ENCODE measurements at regions not wholly inside any gene's neighbourhood (a gene's known extent, or its start where the extent isn't known, plus 50 kb on each side); places are given as distances from the start of the nearest gene placed in this dataset.
A peak's percentile ranks its signal among the peaks of the same experiment; 100 is the strongest.

GRCh38 chr4:129622566-129622965 lies 526.6 kb downstream of the C4orf33 start:
- H3K4me2 ChIP-seq (ENCODE audit: insufficient read depth, low read length, poor library complexity, severe bottlenecking): no peak overlapping the region
- no peaks in the 10 kb centered on the region for H3K4me1 ChIP-seq (ENCODE audit: control insufficient read depth in 2 of 2, insufficient read depth in 1 of 2, low read depth in 1 of 2, low read length in 2 of 2)
- H3K79me1 ChIP-seq (ENCODE audit: low read depth, low read length): no peaks in the 10 kb centered on the region
- no peak overlapping the region for H3K23ac ChIP-seq (ENCODE audit: low read depth, low read length, poor library complexity)
- no peak overlapping the region for H3K27ac ChIP-seq (replicated peaks; ENCODE audit: low read length)
- H3K4ac ChIP-seq (ENCODE audit: low read length): no peak overlapping the region
- H2AK5ac ChIP-seq (ENCODE audit: low read depth, low read length): no peak overlapping the region
- H4K91ac ChIP-seq (ENCODE audit: low read depth, low read length, poor library complexity): no peak overlapping the region
- no peak overlapping the region for H3K14ac ChIP-seq (ENCODE audit: low read length)
- no peaks in the 10 kb centered on the region for H3K27me3 ChIP-seq (ENCODE audit: control insufficient read depth in 3 of 3, insufficient read depth in 3 of 3, low read depth in 1 of 3, low read length in 3 of 3)
- no peak overlapping the region for H2BK120ac ChIP-seq (ENCODE audit: low read depth, low read length)
- H3K9ac ChIP-seq (ENCODE audit: low read depth, low read length, poor library complexity): no peak overlapping the region
- H2AFZ ChIP-seq (ENCODE audit: low read length): no peak overlapping the region
- WGBS, 2 donors (ENCODE audit: extremely low coverage in 2 of 2, insufficient read length in 2 of 2, insufficient replicate concordance in 1 of 2): no CpG with 5 or more reads among the region's 2 CpGs
- H3K18ac ChIP-seq (ENCODE audit: low read length): no peak overlapping the region
- H2BK5ac ChIP-seq (ENCODE audit: low read length): no peak overlapping the region
- no peak overlapping the region for H4K8ac ChIP-seq (ENCODE audit: low read depth, low read length)
- H3K4me3 ChIP-seq (ENCODE audit: low read length in 2 of 2): no peak overlapping the region
- no peaks in the 10 kb centered on the region for H3K9me3 ChIP-seq (replicated peaks in 1 of 2; ENCODE audit: control insufficient read depth in 2 of 2, insufficient read depth in 1 of 2, low read depth in 1 of 2, low read length in 2 of 2)
- no peak overlapping the region for H2BK15ac ChIP-seq (ENCODE audit: low read length)
- H3K36me3 ChIP-seq (replicated peaks in 1 of 2; ENCODE audit: control insufficient read depth in 2 of 2, insufficient read depth in 2 of 2, low read length in 2 of 2): no peaks in the 10 kb centered on the region
- DNase-seq (ENCODE audit: low spot score): no peak
- H2BK12ac ChIP-seq (ENCODE audit: low read length): no peak overlapping the region

- H2AK5ac ChIP-seq (ENCODE audit: low read depth, low read length): no peak overlapping the region
- H4K91ac ChIP-seq (ENCODE audit: low read depth, low read length, poor library complexity): no peak overlapping the region
- H3K79me1 ChIP-seq (ENCODE audit: low read depth, low read length): no peaks in the 10 kb centered on the region
- no peak overlapping the region for H2AFZ ChIP-seq (ENCODE audit: low read length)
- H3K4me1 ChIP-seq (ENCODE audit: control insufficient read depth in 2 of 2, insufficient read depth in 1 of 2, low read depth in 1 of 2, low read length in 2 of 2): no peaks in the 10 kb centered on the region
- no peak overlapping the region for H3K18ac ChIP-seq (ENCODE audit: low read length)
- H3K23ac ChIP-seq (ENCODE audit: low read depth, low read length, poor library complexity): no peak overlapping the region
- no peaks in the 10 kb centered on the region for H3K27me3 ChIP-seq (ENCODE audit: control insufficient read depth in 3 of 3, insufficient read depth in 3 of 3, low read depth in 1 of 3, low read length in 3 of 3)
- H3K9ac ChIP-seq (ENCODE audit: low read depth, low read length, poor library complexity): no peak overlapping the region
- no peak overlapping the region for H2BK15ac ChIP-seq (ENCODE audit: low read length)
- no peak overlapping the region for H3K4me2 ChIP-seq (ENCODE audit: insufficient read depth, low read length, poor library complexity, severe bottlenecking)
- H3K14ac ChIP-seq (ENCODE audit: low read length): no peak overlapping the region
- H2BK120ac ChIP-seq (ENCODE audit: low read depth, low read length): no peak overlapping the region
- no peak overlapping the region for H3K27ac ChIP-seq (replicated peaks; ENCODE audit: low read length)
- H3K36me3 ChIP-seq (replicated peaks in 1 of 2; ENCODE audit: control insufficient read depth in 2 of 2, insufficient read depth in 2 of 2, low read length in 2 of 2): no peaks in the 10 kb centered on the region
- WGBS, 2 donors (ENCODE audit: extremely low coverage in 2 of 2, insufficient read length in 2 of 2, insufficient replicate concordance in 1 of 2): no CpG with 5 or more reads among the region's 4 CpGs
- H2BK12ac ChIP-seq (ENCODE audit: low read length): no peak overlapping the region
- no peak overlapping the region for H3K4me3 ChIP-seq (ENCODE audit: low read length in 2 of 2)
- DNase-seq (ENCODE audit: low spot score): no peak
- H3K9me3 ChIP-seq (replicated peaks in 1 of 2; ENCODE audit: control insufficient read depth in 2 of 2, insufficient read depth in 1 of 2, low read depth in 1 of 2, low read length in 2 of 2): no peaks in the 10 kb centered on the region
- no peak overlapping the region for H3K4ac ChIP-seq (ENCODE audit: low read length)
- no peak overlapping the region for H4K8ac ChIP-seq (ENCODE audit: low read depth, low read length)
- H2BK5ac ChIP-seq (ENCODE audit: low read length): no peak overlapping the region
Observed at GRCh38 chr4:129623233-129623875, 527.4 kb downstream of the C4orf33 start.

GRCh38 chr4:129641179-129641578 lies 545.2 kb downstream of the C4orf33 start:
- no CpG with 5 or more reads among the region's 5 CpGs for WGBS, 2 donors (ENCODE audit: extremely low coverage in 2 of 2, insufficient read length in 2 of 2, insufficient replicate concordance in 1 of 2)

GRCh38 chr4:129645461-129645860 lies 549.5 kb downstream of the C4orf33 start:
- no peaks in the 10 kb centered on the region for H3K79me1 ChIP-seq (ENCODE audit: low read depth, low read length)
- no peak overlapping the region for H3K23ac ChIP-seq (ENCODE audit: low read depth, low read length, poor library complexity)
- no peak overlapping the region for H2BK120ac ChIP-seq (ENCODE audit: low read depth, low read length)
- no peaks in the 10 kb centered on the region for H3K36me3 ChIP-seq (replicated peaks in 1 of 2; ENCODE audit: control insufficient read depth in 2 of 2, insufficient read depth in 2 of 2, low read length in 2 of 2)
- no CpG with 5 or more reads among the region's 3 CpGs for WGBS, 2 donors (ENCODE audit: extremely low coverage in 2 of 2, insufficient read length in 2 of 2, insufficient replicate concordance in 1 of 2)
- no peak overlapping the region for H2BK15ac ChIP-seq (ENCODE audit: low read length)
- DNase-seq (ENCODE audit: low spot score): no peak
- H3K4me2 ChIP-seq (ENCODE audit: insufficient read depth, low read length, poor library complexity, severe bottlenecking): no peak overlapping the region
- H3K18ac ChIP-seq (ENCODE audit: low read length): no peak overlapping the region
- no peak overlapping the region for H3K27ac ChIP-seq (replicated peaks; ENCODE audit: low read length)
- H3K14ac ChIP-seq (ENCODE audit: low read length): no peak overlapping the region
- no peaks in the 10 kb centered on the region for H3K27me3 ChIP-seq (ENCODE audit: control insufficient read depth in 3 of 3, insufficient read depth in 3 of 3, low read depth in 1 of 3, low read length in 3 of 3)
- no peak overlapping the region for H3K4ac ChIP-seq (ENCODE audit: low read length)
- no peaks in the 10 kb centered on the region for H3K9me3 ChIP-seq (replicated peaks in 1 of 2; ENCODE audit: control insufficient read depth in 2 of 2, insufficient read depth in 1 of 2, low read depth in 1 of 2, low read length in 2 of 2)
- no peak overlapping the region for H2BK5ac ChIP-seq (ENCODE audit: low read length)
- no peak overlapping the region for H3K9ac ChIP-seq (ENCODE audit: low read depth, low read length, poor library complexity)
- H2BK12ac ChIP-seq (ENCODE audit: low read length): no peak overlapping the region
- no peak overlapping the region for H4K8ac ChIP-seq (ENCODE audit: low read depth, low read length)
- H2AFZ ChIP-seq (ENCODE audit: low read length): no peak overlapping the region
- no peaks in the 10 kb centered on the region for H3K4me1 ChIP-seq (ENCODE audit: control insufficient read depth in 2 of 2, insufficient read depth in 1 of 2, low read depth in 1 of 2, low read length in 2 of 2)
- H3K4me3 ChIP-seq (ENCODE audit: low read length in 2 of 2): no peak overlapping the region
- H4K91ac ChIP-seq (ENCODE audit: low read depth, low read length, poor library complexity): no peak overlapping the region
- no peak overlapping the region for H2AK5ac ChIP-seq (ENCODE audit: low read depth, low read length)

More at GRCh38 chr4:129641179-129641578, 545.2 kb downstream of the C4orf33 start:
- Histone ChIP-seq H3K14ac (ENCODE audit: low read length) (no peak overlapping the region), H3K36me3 (replicated peaks in 1 of 2; ENCODE audit: control insufficient read depth in 2 of 2, insufficient read depth in 2 of 2, low read length in 2 of 2) (no peaks in the 10 kb centered on the region), H3K4me1 (ENCODE audit: control insufficient read depth in 2 of 2, insufficient read depth in 1 of 2, low read depth in 1 of 2, low read length in 2 of 2) (no peaks in the 10 kb centered on the region), H2BK15ac (ENCODE audit: low read length) (no peak overlapping the region), H3K4me2 (ENCODE audit: insufficient read depth, low read length, poor library complexity, severe bottlenecking) (no peak overlapping the region), H3K9me3 (replicated peaks in 1 of 2; ENCODE audit: control insufficient read depth in 2 of 2, insufficient read depth in 1 of 2, low read depth in 1 of 2, low read length in 2 of 2) (no peaks in the 10 kb centered on the region), H3K9ac (ENCODE audit: low read depth, low read length, poor library complexity) (no peak overlapping the region), H3K27ac (replicated peaks; ENCODE audit: low read length) (no peak overlapping the region), H3K4me3 (ENCODE audit: low read length in 2 of 2) (no peak overlapping the region), H3K27me3 (ENCODE audit: control insufficient read depth in 3 of 3, insufficient read depth in 3 of 3, low read depth in 1 of 3, low read length in 3 of 3) (no peaks in the 10 kb centered on the region), H3K4ac (ENCODE audit: low read length) (no peak overlapping the region), H3K23ac (ENCODE audit: low read depth, low read length, poor library complexity) (no peak overlapping the region), H4K91ac (ENCODE audit: low read depth, low read length, poor library complexity) (no peak overlapping the region), H2AFZ (ENCODE audit: low read length) (no peak overlapping the region), H3K79me1 (ENCODE audit: low read depth, low read length) (no peaks in the 10 kb centered on the region), H4K8ac (ENCODE audit: low read depth, low read length) (no peak overlapping the region), H2BK12ac (ENCODE audit: low read length) (no peak overlapping the region), H2BK5ac (ENCODE audit: low read length) (no peak overlapping the region), H2AK5ac (ENCODE audit: low read depth, low read length) (no peak overlapping the region), H3K18ac (ENCODE audit: low read length) (no peak overlapping the region), H2BK120ac (ENCODE audit: low read depth, low read length) (no peak overlapping the region)
- DNase-seq (ENCODE audit: low spot score): peak; percentile 3

Measured in neuronal stem cell (in vitro differentiated cells).